D721Med (cell line): ENCODE measurements at regions not wholly inside any gene's neighbourhood (a gene's known extent, or its start where the extent isn't known, plus 50 kb on each side); places are given as distances from the start of the nearest gene placed in this dataset.

Experiments used
- DNase-seq: peaks from one replicate; pipeline ENCODE4 v3.0.0; 2011; ENCODE audit warnings: low spot score; ENCODE audit not compliant: insufficient read length
- FAIRE-seq: peaks from 2 replicates; lab custom pipeline; 2011; peaks lifted over from hg19 to GRCh38; lab: Jason Lieb, UNC
- TF ChIP-seq, protein P1 (sequence below): IDR thresholded peaks from 2 replicates; pipeline ENCODE4 v1.5.1; 2012; ENCODE audit warnings: mild to moderate bottlenecking, control low read depth; ENCODE audit not compliant: insufficient read depth; ENCODE audit errors: missing control alignments

DNA sequence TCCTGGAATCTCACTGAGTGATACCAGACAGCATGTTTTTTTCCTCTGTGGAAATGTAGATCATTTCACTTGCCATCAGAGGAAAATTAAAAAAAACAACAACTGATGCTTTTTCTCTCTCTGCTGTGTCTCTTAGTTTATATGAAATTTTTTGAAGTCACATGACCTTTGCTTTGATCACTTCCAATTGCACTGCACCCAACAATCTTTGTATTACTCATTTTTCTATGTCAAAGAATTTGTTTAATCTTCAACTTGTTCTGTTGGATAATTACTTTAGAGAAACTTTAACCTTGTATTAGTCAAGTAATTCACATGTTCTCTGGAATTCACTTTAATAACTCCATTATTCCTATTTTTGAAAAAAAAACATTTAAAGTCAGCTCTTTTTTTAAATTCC lies 1452.7 kb upstream of the CDH8 start:
- DNase-seq (no peak), FAIRE-seq (no peak)
- TF ChIP-seq, protein P1, sequence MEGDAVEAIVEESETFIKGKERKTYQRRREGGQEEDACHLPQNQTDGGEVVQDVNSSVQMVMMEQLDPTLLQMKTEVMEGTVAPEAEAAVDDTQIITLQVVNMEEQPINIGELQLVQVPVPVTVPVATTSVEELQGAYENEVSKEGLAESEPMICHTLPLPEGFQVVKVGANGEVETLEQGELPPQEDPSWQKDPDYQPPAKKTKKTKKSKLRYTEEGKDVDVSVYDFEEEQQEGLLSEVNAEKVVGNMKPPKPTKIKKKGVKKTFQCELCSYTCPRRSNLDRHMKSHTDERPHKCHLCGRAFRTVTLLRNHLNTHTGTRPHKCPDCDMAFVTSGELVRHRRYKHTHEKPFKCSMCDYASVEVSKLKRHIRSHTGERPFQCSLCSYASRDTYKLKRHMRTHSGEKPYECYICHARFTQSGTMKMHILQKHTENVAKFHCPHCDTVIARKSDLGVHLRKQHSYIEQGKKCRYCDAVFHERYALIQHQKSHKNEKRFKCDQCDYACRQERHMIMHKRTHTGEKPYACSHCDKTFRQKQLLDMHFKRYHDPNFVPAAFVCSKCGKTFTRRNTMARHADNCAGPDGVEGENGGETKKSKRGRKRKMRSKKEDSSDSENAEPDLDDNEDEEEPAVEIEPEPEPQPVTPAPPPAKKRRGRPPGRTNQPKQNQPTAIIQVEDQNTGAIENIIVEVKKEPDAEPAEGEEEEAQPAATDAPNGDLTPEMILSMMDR = no peak

DNA sequence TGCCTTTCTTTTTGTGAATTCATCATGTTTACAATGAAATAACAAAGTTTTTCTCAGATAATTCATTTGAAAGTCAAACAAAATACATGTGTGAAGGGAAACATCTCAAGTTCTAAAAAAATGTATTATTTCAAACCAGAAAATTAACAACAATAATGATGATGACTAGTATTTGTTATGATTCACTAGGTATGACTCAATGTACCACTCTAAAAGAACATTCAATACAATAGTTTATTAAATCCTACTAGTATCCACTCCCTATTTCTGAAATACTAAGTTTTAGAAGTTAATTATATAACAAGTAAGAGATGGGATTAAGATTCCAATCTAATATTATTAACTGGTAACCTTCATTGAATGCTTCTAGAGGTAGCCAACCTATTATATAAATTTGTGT lies 1444.8 kb upstream of the CDH8 start:
- TF ChIP-seq, protein P1 = no peak
- DNase-seq (no peak), FAIRE-seq (no peak)

GRCh38 chr16:63473725-63474124 lies 1437.5 kb upstream of the CDH8 start:
- FAIRE-seq (no peak), DNase-seq (no peak)
- TF ChIP-seq, protein P1 = no peak

- no peak for FAIRE-seq
- TF ChIP-seq, protein P1 = no peak
- DNase-seq = no peak
Measured at GRCh38 chr16:63467513-63467912, 1431.3 kb upstream of the CDH8 start.

GRCh38 chr16:63462316-63462715 lies 1426.1 kb upstream of the CDH8 start:
- DNase-seq (no peak), FAIRE-seq (no peak)
- TF ChIP-seq, protein P1 = no peak

DNA sequence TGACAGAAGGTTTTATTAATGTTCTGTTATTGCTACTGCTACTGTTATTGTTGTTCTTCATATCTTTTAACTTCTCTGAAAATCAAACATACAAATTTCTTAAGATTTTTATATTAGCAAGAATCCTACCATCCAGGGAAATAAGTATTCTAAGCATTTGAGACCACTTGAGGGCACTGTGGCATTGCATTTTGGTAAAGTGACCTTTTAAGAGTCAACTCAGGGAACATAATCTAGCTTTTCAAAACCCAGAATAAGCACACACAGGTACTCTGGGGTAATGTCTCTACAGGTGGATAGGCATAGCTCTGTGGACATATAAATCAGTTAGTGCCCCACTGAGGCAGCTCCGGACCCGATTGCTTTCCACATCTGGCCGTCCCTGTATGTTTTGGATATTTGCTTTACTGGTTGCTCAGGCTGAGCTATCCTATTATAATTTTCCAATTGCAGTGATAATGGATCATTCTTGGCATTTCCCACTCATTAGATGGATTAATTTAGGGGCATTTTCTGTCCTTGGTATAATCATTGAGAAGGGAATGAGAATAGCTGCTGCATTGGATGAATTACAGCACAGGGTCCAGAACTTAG lies 1425.1 kb upstream of the CDH8 start:
- DNase-seq (no peak), FAIRE-seq (no peak)
- TF ChIP-seq, protein P1 = peak; percentile 67

DNA sequence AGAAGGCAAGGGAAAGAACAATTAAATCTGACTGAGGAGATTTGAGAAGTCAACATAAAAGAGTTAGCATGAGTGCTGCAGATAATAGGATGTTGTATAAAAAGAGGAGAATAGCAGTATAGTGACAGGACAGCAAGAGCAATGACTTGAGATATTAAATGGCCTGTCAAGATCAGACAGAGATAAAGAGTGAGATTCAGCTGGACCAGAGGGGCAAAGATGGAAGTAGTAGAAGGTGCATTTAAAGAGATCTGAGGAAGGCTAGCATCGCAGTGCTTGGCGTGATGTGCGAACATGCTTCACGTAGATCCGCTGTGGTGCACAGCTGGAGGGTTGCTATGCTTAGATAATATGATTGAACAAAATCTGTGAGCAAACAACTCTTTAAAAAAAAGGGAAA lies 1422.6 kb upstream of the CDH8 start:
- DNase-seq (no peak), FAIRE-seq (no peak)
- TF ChIP-seq, protein P1 = no peak
